GM21526 (cell line): ENCODE measurements at regions not wholly inside any gene's neighbourhood (a gene's known extent, or its start where the extent isn't known, plus 50 kb on each side); places are given as distances from the start of the nearest gene placed in this dataset.
A peak's percentile ranks its signal among the peaks of the same experiment; 100 is the strongest.
"Not testable (repeated sequence)": the region's sequence is repeated elsewhere in the genome, so short reads cannot be mapped to it uniquely, and the experiment has no call there.

Experiments
- ATAC-seq: cut with Tn5 transposase; IDR thresholded peaks from one replicate; pipeline ENCODE4 v1.9.1; 2021; ENCODE audit warnings: moderate library complexity; ENCODE audit not compliant: unreplicated experiment, low FRiP score

- ATAC-seq = no peak
Observed at GRCh38 chr4:81746773-81747172, 275.1 kb upstream of the RASGEF1B start.

GRCh38 chr4:81746071-81746470 is 274.4 kb upstream of the RASGEF1B start:
- ATAC-seq = no peak

GRCh38 chr4:81745050-81745449 is 273.3 kb upstream of the RASGEF1B start:
- no peak for ATAC-seq

- no peak for ATAC-seq
Observed at GRCh38 chr4:81743731-81744435, 272.2 kb upstream of the RASGEF1B start.

- ATAC-seq = no peak
Observed at GRCh38 chr4:81740487-81740886, 268.8 kb upstream of the RASGEF1B start.

GRCh38 chr4:81738891-81739290 is 267.2 kb upstream of the RASGEF1B start:
- ATAC-seq = no peak

- ATAC-seq = no peak
Observed at GRCh38 chr4:81737865-81738559, 266.3 kb upstream of the RASGEF1B start.

GRCh38 chr4:81736324-81736723 is 264.6 kb upstream of the RASGEF1B start:
- no peak for ATAC-seq

- ATAC-seq = no peak
Observed at GRCh38 chr4:81732980-81733379, 261.3 kb upstream of the RASGEF1B start.

GRCh38 chr4:81724925-81725329 is 253.2 kb upstream of the RASGEF1B start:
- ATAC-seq = peak; percentile 83

- no peak for ATAC-seq
Observed at GRCh38 chr4:81723927-81724587, 252.3 kb upstream of the RASGEF1B start.

GRCh38 chr4:81723019-81723884 is 251.5 kb upstream of the RASGEF1B start:
- no peak for ATAC-seq

- ATAC-seq = no peak
Observed at GRCh38 chr4:81722290-81722851, 250.7 kb upstream of the RASGEF1B start.

- no peak for ATAC-seq
Observed at GRCh38 chr4:81715757-81716156, 244.1 kb upstream of the RASGEF1B start.

GRCh38 chr4:81715357-81715756 is 243.7 kb upstream of the RASGEF1B start:
- not testable (repeated sequence) for ATAC-seq

GRCh38 chr4:81714291-81714690 is 242.6 kb upstream of the RASGEF1B start:
- ATAC-seq = no peak

- no peak for ATAC-seq
Observed at GRCh38 chr4:81712714-81713113, 241.0 kb upstream of the RASGEF1B start.

GRCh38 chr4:81704461-81704860 is 232.8 kb upstream of the RASGEF1B start:
- ATAC-seq = no peak

- ATAC-seq = no peak
Observed at GRCh38 chr4:81700189-81700588, 228.5 kb upstream of the RASGEF1B start.

GRCh38 chr4:81698538-81699296 is 227.0 kb upstream of the RASGEF1B start:
- no peak for ATAC-seq
